Stomach (tissue), 8 donors: ENCODE measurements at regions not wholly inside any gene's neighbourhood (a gene's known extent, or its start where the extent isn't known, plus 50 kb on each side); places are given as distances from the start of the nearest gene placed in this dataset.

ENCODE experiments used
- DNase-seq, 2 donors: peaks; one replicate each; pipeline versions ENCODE4 v3.0.0 to v3.0.0-alpha.2; 2013 to 2019
- H3K27ac ChIP-seq, 5 donors: fragments of 200-600 bp in 4 of 5; sonication (generic) in 4 of 5; one replicate each; pipeline ENCODE4 v1.5.1; 2013 to 2019; ENCODE audit warnings: mild to moderate bottlenecking in 1 of 5, moderate library complexity in 1 of 5
- H3K27me3 ChIP-seq, 3 donors: fragments of 200-600 bp; sonication (generic); one replicate each; pipeline ENCODE4 v1.5.1; 2017 to 2019; ENCODE audit warnings: mixed run types in 1 of 3
- H3K36me3 ChIP-seq, 4 donors: fragments of 200-600 bp; sonication (generic); 1 replicate in 3 of 4; 2 replicates in 1 of 4; pipeline ENCODE4 v1.5.1; 2016 to 2019
- H3K4me1 ChIP-seq, 4 donors: fragments of 200-600 bp; sonication (generic); one replicate each; pipeline ENCODE4 v1.5.1; 2016 to 2019
- H3K4me3 ChIP-seq, 4 donors: fragments of 200-600 bp; sonication (generic) in 3 of 4; one replicate each; pipeline ENCODE4 v1.5.1; 2016 to 2019; ENCODE audit warnings: mild to moderate bottlenecking in 1 of 4
- H3K9me3 ChIP-seq, 4 donors: fragments of 200-600 bp; sonication (generic); one replicate each; pipeline ENCODE4 v1.5.1; 2016 to 2019
- EP300 ChIP-seq: sonication (generic); formaldehyde crosslinking; IDR thresholded peaks from one replicate; pipeline ENCODE4 v1.6.1; 2017; ENCODE audit warnings: antibody characterized with exemption
- POLR2A ChIP-seq, 4 donors: fragments of 450-650 bp; IDR thresholded peaks; one replicate each; pipeline ENCODE4 v1.6.1; 2016; ENCODE audit warnings: antibody characterized with exemption in 4 of 4, control low read depth in 2 of 4, mild to moderate bottlenecking in 1 of 4, moderate library complexity in 1 of 4
- POLR2AphosphoS5 ChIP-seq, 3 donors: sonication (generic); formaldehyde crosslinking; IDR thresholded peaks; one replicate each; pipeline ENCODE4 v1.6.1; 2016; ENCODE audit warnings: antibody characterized with exemption in 3 of 3
- WGBS, 5 donors: extraction: QIAGEN DNeasy Blood & Tissue Kit in 3 of 5; methylation state at CpG; one replicate each; pipeline versions ENCODE4 v1.1.5 to v1.1.7; 2013 to 2018; 5-methylcytosine and 5-hydroxymethylcytosine counted together
- intact Hi-C: fragments of 100-400 bp; cut with DNase I; formaldehyde crosslinking; loops from one replicate; pipeline ENCODE4 v1.15.1; 2023; ENCODE audit warnings: low total_unique reads
- TF ChIP-seq, protein P1 (sequence below), 7 experiments: fragments of 450-650 bp in 4 of 7; fragments of 200-600 bp in 3 of 7; sonication (generic) in 3 of 7; IDR thresholded peaks; one replicate each; pipeline ENCODE4 v1.5.1; 2016 to 2019; ENCODE audit warnings: antibody characterized with exemption in 7 of 7, control low read depth in 2 of 7, mild to moderate bottlenecking in 1 of 7
- donor health status: healthy with polysubstance abuse.
- donor health status: Bipolar disorder and iron deficiency.
- donor health status: healthy.

DNA sequence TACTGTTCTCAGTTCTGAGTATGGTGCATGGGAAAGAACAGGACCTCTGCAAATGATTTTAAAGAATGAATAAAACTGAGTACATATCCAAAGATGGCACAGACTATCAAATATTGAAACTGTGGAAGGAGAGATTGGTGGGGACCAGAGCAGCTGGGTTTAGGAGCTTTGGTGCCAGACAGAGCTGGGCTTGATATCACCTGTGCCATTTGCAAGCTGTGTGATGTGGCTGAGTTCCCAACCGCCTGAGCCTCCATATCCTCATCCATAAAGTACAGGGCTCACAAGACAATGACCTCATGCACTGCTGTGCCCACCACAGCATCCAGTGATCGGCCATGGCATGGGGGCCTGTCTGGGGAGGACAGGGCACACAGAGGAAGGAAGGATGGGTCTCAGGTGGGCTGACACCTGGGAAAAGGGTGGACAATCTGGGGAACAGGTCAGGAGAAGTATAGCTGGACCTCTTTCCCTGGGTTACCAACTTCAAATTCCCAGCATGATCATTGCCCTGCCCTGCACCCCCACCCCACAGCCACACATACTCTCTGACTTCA, 83.9 kb upstream of the RAB6C start:
- Histone ChIP-seq H3K36me3 (no peaks in the 10 kb centered on the region), H3K4me3 (no peak overlapping the region), H3K27ac (no peak overlapping the region), H3K27me3 (peaks cover 0 to 38% (median 3%) of the 10 kb centered on the region in 3 donors), H3K4me1 (no peaks in the 10 kb centered on the region), H3K9me3 (peaks cover 0 to 12% (median 6%) of the 10 kb centered on the region in 4 donors)
- intact Hi-C loops, result no loop called here
- 70 to 93% (median 80%) methylated on average over 2 of the region's 2 CpGs for WGBS, 5 donors
- no peak for TF ChIP-seq EP300
- TF ChIP-seq POLR2AphosphoS5 (IDR thresholded peaks at IDR 0.05), result no peak
- TF ChIP-seq, protein P1, sequence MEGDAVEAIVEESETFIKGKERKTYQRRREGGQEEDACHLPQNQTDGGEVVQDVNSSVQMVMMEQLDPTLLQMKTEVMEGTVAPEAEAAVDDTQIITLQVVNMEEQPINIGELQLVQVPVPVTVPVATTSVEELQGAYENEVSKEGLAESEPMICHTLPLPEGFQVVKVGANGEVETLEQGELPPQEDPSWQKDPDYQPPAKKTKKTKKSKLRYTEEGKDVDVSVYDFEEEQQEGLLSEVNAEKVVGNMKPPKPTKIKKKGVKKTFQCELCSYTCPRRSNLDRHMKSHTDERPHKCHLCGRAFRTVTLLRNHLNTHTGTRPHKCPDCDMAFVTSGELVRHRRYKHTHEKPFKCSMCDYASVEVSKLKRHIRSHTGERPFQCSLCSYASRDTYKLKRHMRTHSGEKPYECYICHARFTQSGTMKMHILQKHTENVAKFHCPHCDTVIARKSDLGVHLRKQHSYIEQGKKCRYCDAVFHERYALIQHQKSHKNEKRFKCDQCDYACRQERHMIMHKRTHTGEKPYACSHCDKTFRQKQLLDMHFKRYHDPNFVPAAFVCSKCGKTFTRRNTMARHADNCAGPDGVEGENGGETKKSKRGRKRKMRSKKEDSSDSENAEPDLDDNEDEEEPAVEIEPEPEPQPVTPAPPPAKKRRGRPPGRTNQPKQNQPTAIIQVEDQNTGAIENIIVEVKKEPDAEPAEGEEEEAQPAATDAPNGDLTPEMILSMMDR (IDR thresholded peaks at IDR 0.05), result no peak
- TF ChIP-seq POLR2A (IDR thresholded peaks at IDR 0.05), result no peak
- no peak for DNase-seq

DNA sequence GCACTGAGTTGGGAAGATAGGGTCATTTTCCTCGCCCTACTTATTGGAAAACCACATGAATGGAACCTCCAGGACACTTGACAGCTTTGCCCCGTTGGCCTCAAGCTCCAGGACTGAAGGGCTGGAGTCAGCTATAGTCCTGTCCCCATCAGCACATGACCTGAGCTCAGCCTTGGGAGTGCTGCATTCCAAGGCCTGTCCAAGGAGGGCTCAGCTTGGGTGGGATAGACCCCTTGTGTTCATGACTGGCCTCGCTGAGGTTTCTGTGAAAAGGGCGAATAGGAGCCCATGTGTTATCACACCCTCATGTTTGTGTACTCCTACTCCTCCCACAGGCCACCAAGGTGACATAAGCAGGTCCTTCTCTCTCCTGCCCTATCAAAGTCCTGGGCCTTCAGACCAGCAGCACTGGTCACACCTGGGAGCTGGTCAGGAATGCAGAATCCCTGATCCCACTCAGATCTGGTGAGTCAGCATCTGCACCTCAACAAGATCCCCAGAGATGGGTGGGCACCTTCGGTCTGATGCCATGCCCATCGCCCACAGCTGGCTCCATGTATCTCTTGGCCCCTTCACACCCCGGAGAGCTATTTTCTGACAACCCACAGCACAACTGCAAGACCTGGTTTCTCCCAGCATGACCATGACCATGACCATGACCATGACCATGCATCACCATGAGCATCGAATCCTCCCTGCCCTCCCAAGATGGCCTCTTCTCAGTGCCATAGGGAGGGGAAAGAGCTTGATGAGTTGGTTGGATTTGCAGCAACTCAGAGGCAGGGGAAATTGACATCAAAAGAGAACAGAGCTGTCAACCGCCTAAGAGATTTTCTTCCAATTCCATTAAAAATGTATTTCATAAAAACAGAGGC, 83.0 kb upstream of the RAB6C start:
- TF ChIP-seq EP300 (no peak), POLR2A (IDR thresholded peaks at IDR 0.05) (no peak), POLR2AphosphoS5 (IDR thresholded peaks at IDR 0.05) (no peak)
- TF ChIP-seq, protein P1 (IDR thresholded peaks at IDR 0.05), result no peak
- peaks cover 0 to 37% (median 3%) of the 10 kb centered on the region in 3 donors for H3K27me3 ChIP-seq
- H3K4me1 ChIP-seq, result no peaks in the 10 kb centered on the region
- intact Hi-C loops, result no loop called here
- no peaks in the 10 kb centered on the region for H3K36me3 ChIP-seq
- H3K9me3 ChIP-seq, result peaks cover 0 to 12% (median 6%) of the 10 kb centered on the region in 4 donors
- no peak overlapping the region for H3K27ac ChIP-seq
- H3K4me3 ChIP-seq, result no peak overlapping the region
- DNase-seq, result no peak
- 77 to 82% (median 78%) methylated on average over 8 to 9 of the region's 9 CpGs for WGBS, 5 donors

DNA sequence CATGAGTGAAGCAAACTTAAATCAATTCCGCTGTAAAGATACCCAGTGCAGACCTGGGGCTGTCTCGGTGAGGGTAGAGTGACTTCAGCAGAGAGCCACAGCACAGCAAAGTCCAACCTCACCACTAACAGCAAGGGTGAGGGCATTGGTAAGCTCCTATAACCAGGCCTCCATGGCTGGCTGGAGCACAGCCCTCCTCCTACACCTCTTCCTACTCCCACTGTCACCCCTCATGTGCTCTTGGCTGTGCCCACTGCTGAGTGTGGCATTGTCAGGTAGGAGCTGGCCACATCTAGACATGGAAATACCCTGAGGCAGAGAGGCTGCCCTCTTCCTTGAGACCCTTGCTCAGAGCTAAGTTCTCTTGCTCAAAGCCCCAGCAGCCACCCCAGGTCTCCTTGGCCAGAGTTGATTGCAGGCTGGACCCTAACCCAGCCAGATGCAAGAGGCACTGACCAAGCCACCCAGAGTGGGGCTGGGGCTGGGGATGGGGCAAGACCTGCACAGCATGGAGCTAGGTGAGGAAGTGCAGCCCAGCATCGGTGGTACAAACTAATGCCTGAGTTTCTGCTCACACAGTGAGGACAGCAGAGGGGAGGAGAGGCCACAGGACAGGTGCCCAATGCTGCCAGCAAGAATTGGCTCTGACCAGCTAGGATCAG, 77.6 kb upstream of the RAB6C start:
- Histone ChIP-seq H3K4me3 (no peak overlapping the region), H3K9me3 (peaks cover 0 to 12% (median 6%) of the 10 kb centered on the region in 4 donors), H3K27me3 (peaks cover 0 to 17% (median 0%) of the 10 kb centered on the region in 3 donors), H3K4me1 (no peaks in the 10 kb centered on the region), H3K36me3 (no peaks in the 10 kb centered on the region), H3K27ac (no peak overlapping the region)
- intact Hi-C loops, result no loop called here
- WGBS, 5 donors, result 58 to 81% (median 63%) methylated on average over 3 of the region's 3 CpGs
- TF ChIP-seq POLR2AphosphoS5 (IDR thresholded peaks at IDR 0.05) (no peak), EP300 (no peak), POLR2A (IDR thresholded peaks at IDR 0.05) (no peak)
- TF ChIP-seq, protein P1 (IDR thresholded peaks at IDR 0.05), result no peak
- DNase-seq, result peak in 1 of 2 donors; percentile 20
